MCF 10A (cell line): ENCODE measurements at regions not wholly inside any gene's neighbourhood (a gene's known extent, or its start where the extent isn't known, plus 50 kb on each side); places are given as distances from the start of the nearest gene placed in this dataset.

Source experiments
- BruUV-seq: library from RNA; stranded (reverse); fragments of 400-500 nt; replicated peaks from 2 replicates; lab custom pipeline; 2021; lab: Mats Ljungman, UMichigan
- CTCF ChIA-PET: fragments of 300-600 bp; sonication (Branson Sonifier 250); formaldehyde crosslinking; extraction: SDS; loops from one replicate; lab custom pipeline; 2021; ENCODE audit warnings: antibody characterized with exemption, inconsistent platforms; lab: Yijun Ruan, JAX
- POLR2A ChIA-PET: fragments of 300-600, 350-650 bp; sonication (Branson Sonifier 250); formaldehyde crosslinking; extraction: SDS; loops from one replicate; lab custom pipeline; 2020; ENCODE audit warnings: antibody characterized with exemption, inconsistent platforms; lab: Yijun Ruan, JAX
- DNase-seq: peaks from one replicate; pipeline ENCODE4 v3.0.0-alpha.2; 2018; ENCODE audit not compliant: unreplicated experiment
- H3K27ac Mint-ChIP-seq: one replicate; pipeline ENCODE4 v1.8.0; 2022; ENCODE audit warnings: mild to moderate bottlenecking, low read depth, mixed read lengths; ENCODE audit not compliant: unreplicated experiment
- H3K27me3 Mint-ChIP-seq: one replicate; pipeline ENCODE4 v1.8.0; 2022; ENCODE audit warnings: mixed read lengths; ENCODE audit not compliant: insufficient read depth, unreplicated experiment
- H3K36me3 Mint-ChIP-seq: one replicate; pipeline ENCODE4 v1.8.0; 2022; ENCODE audit warnings: mild to moderate bottlenecking, moderate library complexity, mixed read lengths; ENCODE audit not compliant: insufficient read depth, unreplicated experiment
- H3K4me1 Mint-ChIP-seq: one replicate; pipeline ENCODE4 v1.8.0; 2022; ENCODE audit warnings: mixed read lengths; ENCODE audit not compliant: insufficient read depth, unreplicated experiment
- H3K4me3 Mint-ChIP-seq: one replicate; pipeline ENCODE4 v1.8.0; 2022; ENCODE audit warnings: mild to moderate bottlenecking, moderate library complexity, mixed read lengths; ENCODE audit not compliant: unreplicated experiment
- H3K9me3 Mint-ChIP-seq: one replicate; pipeline ENCODE4 v1.8.0; 2022; ENCODE audit warnings: mixed read lengths; ENCODE audit not compliant: unreplicated experiment
- intact Hi-C: fragments of 100-400 bp; cut with micrococcal nuclease; formaldehyde crosslinking; loops from 2 replicates; pipeline ENCODE4 v1.14.1; 2022
- TF ChIP-seq, protein P1 (sequence below): fragments of 200-600 bp; IDR thresholded peaks from one replicate; pipeline ENCODE4 v1.8.0; 2022; ENCODE audit warnings: antibody characterized with exemption, mild to moderate bottlenecking; ENCODE audit not compliant: unreplicated experiment

DNA sequence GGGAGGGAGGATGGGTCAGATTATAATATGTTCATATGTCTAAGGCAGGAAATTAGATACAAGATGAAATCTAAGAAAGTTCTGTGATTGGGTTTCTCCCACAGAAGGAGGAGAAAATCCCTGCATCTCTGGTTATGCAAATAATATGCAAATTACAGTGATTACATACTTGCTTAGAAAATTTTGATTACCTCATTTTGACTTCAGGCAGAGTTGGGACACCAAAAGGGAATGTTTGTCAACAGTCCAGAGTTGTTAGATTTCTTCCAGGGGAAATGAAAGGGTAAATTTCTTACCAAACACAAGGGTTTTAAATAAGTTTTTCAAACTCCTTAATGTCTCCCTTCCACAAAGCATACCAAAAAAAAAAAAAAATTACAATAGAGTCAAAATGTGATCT lies 101.4 kb upstream of the STEAP1B start:
- Mint-ChIP-seq H3K4me3 (no peak overlapping the region), H3K4me1 (peaks cover 22% of the 10 kb centered on the region), H3K36me3 (no peaks in the 10 kb centered on the region), H3K27me3 (no peaks in the 10 kb centered on the region), H3K27ac (no peak overlapping the region), H3K9me3 (no peaks in the 10 kb centered on the region)
- intact Hi-C loops, result no loop called here
- BruUV-seq, result no TSS peak
- DNase-seq, result no peak
- TF ChIP-seq, protein P1, sequence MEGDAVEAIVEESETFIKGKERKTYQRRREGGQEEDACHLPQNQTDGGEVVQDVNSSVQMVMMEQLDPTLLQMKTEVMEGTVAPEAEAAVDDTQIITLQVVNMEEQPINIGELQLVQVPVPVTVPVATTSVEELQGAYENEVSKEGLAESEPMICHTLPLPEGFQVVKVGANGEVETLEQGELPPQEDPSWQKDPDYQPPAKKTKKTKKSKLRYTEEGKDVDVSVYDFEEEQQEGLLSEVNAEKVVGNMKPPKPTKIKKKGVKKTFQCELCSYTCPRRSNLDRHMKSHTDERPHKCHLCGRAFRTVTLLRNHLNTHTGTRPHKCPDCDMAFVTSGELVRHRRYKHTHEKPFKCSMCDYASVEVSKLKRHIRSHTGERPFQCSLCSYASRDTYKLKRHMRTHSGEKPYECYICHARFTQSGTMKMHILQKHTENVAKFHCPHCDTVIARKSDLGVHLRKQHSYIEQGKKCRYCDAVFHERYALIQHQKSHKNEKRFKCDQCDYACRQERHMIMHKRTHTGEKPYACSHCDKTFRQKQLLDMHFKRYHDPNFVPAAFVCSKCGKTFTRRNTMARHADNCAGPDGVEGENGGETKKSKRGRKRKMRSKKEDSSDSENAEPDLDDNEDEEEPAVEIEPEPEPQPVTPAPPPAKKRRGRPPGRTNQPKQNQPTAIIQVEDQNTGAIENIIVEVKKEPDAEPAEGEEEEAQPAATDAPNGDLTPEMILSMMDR, result no peak
- CTCF ChIA-PET, result no interaction called here
- POLR2A ChIA-PET, result no interaction called here

GRCh38 chr7:22601003-22601402 lies 101.0 kb upstream of the STEAP1B start:
- no peak overlapping the region for H3K27ac Mint-ChIP-seq
- ChIA-PET CTCF (no interaction called here), POLR2A (no interaction called here)
- no peaks in the 10 kb centered on the region for H3K27me3 Mint-ChIP-seq
- BruUV-seq, result no TSS peak
- H3K4me3 Mint-ChIP-seq, result no peak overlapping the region
- H3K9me3 Mint-ChIP-seq, result no peaks in the 10 kb centered on the region
- no peak for DNase-seq
- no peaks in the 10 kb centered on the region for H3K36me3 Mint-ChIP-seq
- TF ChIP-seq, protein P1, result no peak
- intact Hi-C loops, result no loop called here
- H3K4me1 Mint-ChIP-seq, result peaks cover 22% of the 10 kb centered on the region

GRCh38 chr7:22598318-22598920 lies 98.4 kb upstream of the STEAP1B start:
- H3K4me3 Mint-ChIP-seq, result no peak overlapping the region
- ChIA-PET CTCF (interaction anchor here (0.5 to 0.7 kb wide), 2 partner anchors 269 to 373 kb away, joined by 3 read pairs; no protein-coding TSS in a partner anchor), POLR2A (no interaction called here)
- no peak overlapping the region for H3K27ac Mint-ChIP-seq
- TF ChIP-seq, protein P1, result no peak
- peaks cover 26% of the 10 kb centered on the region for H3K4me1 Mint-ChIP-seq
- intact Hi-C loops, result no loop called here
- no peak for DNase-seq
- H3K9me3 Mint-ChIP-seq, result no peaks in the 10 kb centered on the region
- H3K36me3 Mint-ChIP-seq, result peaks cover 4% of the 10 kb centered on the region
- H3K27me3 Mint-ChIP-seq, result no peaks in the 10 kb centered on the region
- BruUV-seq, result no TSS peak

DNA sequence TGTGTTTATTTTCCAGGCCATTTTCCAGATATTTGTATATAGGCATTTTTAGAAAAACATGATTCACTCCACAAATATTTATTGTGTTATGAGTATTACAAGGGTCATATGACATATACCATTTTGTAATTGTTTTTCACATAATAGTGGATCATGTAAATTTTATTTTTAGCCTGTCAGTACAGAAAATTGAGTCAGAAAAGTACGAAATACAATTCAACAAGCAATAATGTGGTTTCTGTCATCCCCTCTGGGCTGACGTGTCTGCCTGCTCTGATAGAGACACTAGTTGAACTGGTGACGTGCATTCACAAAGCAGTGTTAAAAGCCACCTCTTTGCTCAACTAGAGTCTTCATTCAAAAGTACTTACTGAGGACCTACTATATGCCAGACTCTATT lies 97.9 kb upstream of the STEAP1B start:
- TF ChIP-seq, protein P1, result no peak
- Mint-ChIP-seq H3K9me3 (peaks cover 1% of the 10 kb centered on the region), H3K36me3 (peaks cover 4% of the 10 kb centered on the region), H3K4me3 (no peak overlapping the region), H3K4me1 (peaks cover 21% of the 10 kb centered on the region), H3K27ac (no peak overlapping the region), H3K27me3 (no peaks in the 10 kb centered on the region)
- POLR2A ChIA-PET, result no interaction called here
- CTCF ChIA-PET, result interaction anchor here (0.5 to 0.7 kb wide), 2 partner anchors 269 to 374 kb away, joined by 3 read pairs; no protein-coding TSS in a partner anchor
- peak; percentile 84 for DNase-seq
- intact Hi-C loops, result no loop called here
- no TSS peak for BruUV-seq
